Small intestine (tissue), 7 donors: ENCODE measurements at regions not wholly inside any gene's neighbourhood (a gene's known extent, or its start where the extent isn't known, plus 50 kb on each side); places are given as distances from the start of the nearest gene placed in this dataset.
A peak's percentile ranks its signal among the peaks of the same experiment; 100 is the strongest.

Experiments
- DNase-seq, 2 donors: peaks; one replicate each; pipeline versions ENCODE4 v3.0.0 to v3.0.0-alpha.2; 2013
- FAIRE-seq: peaks from 2 replicates; lab custom pipeline; 2012; peaks lifted over from hg19 to GRCh38; lab: Jason Lieb, UNC
- H3K27ac ChIP-seq, 3 donors: one replicate each; pipeline ENCODE4 v1.5.1; 2013; ENCODE audit warnings: low read length in 2 of 3, mild to moderate bottlenecking in 2 of 3, control low read depth in 1 of 3, inconsistent platforms in 1 of 3, low read depth in 1 of 3, moderate library complexity in 1 of 3
- H3K27me3 ChIP-seq, 3 donors: one replicate each; pipeline ENCODE4 v1.6.1; 2013; ENCODE audit warnings: low read length in 3 of 3, inconsistent platforms in 1 of 3; ENCODE audit not compliant: control insufficient read depth in 3 of 3, insufficient read depth in 3 of 3
- H3K36me3 ChIP-seq, 3 donors: one replicate each; pipeline ENCODE4 v1.6.1; 2013; ENCODE audit warnings: low read length in 3 of 3, inconsistent platforms in 1 of 3, low read depth in 1 of 3, mild to moderate bottlenecking in 1 of 3, moderate library complexity in 1 of 3; ENCODE audit not compliant: control insufficient read depth in 3 of 3, insufficient read depth in 2 of 3
- H3K4me1 ChIP-seq, 3 donors: one replicate each; pipeline ENCODE4 v1.6.1; 2013; ENCODE audit warnings: low read length in 2 of 3, inconsistent platforms in 1 of 3, low read depth in 1 of 3, mild to moderate bottlenecking in 1 of 3, moderate library complexity in 1 of 3; ENCODE audit not compliant: control insufficient read depth in 3 of 3, insufficient read depth in 2 of 3
- H3K4me3 ChIP-seq, 3 donors: one replicate each; pipeline ENCODE4 v1.5.1; 2013; ENCODE audit warnings: low read length in 3 of 3, control low read depth in 1 of 3, inconsistent platforms in 1 of 3, low read depth in 1 of 3, mild to moderate bottlenecking in 1 of 3, moderate library complexity in 1 of 3
- H3K9me3 ChIP-seq, 2 donors: one replicate each; pipeline ENCODE4 v1.6.1; 2013; ENCODE audit warnings: low read depth in 1 of 2, low read length in 1 of 2; ENCODE audit not compliant: control insufficient read depth in 2 of 2, insufficient read depth in 1 of 2
- WGBS, 3 donors: extraction: QIAGEN DNeasy Blood & Tissue Kit; methylation state at CpG; one replicate each; pipeline ENCODE4 v1.1.7; 2013; 5-methylcytosine and 5-hydroxymethylcytosine counted together
- donor health status: healthy with polysubstance abuse.
- donor health status: control.
- donor health status: control.
- donor health status: Bipolar disorder and iron deficiency.
- donor health status: healthy.

- DNase-seq, result no peak
Observed at GRCh38 chr10:4303045-4303444, 518.0 kb upstream of the KLF6 start.

GRCh38 chr10:4301291-4302045 is 516.5 kb upstream of the KLF6 start:
- Histone ChIP-seq H3K4me3 (no peak overlapping the region), H3K4me1 (no peaks in the 10 kb centered on the region), H3K27me3 (no peaks in the 10 kb centered on the region), H3K27ac (no peak overlapping the region), H3K36me3 (no peaks in the 10 kb centered on the region), H3K9me3 (no peaks in the 10 kb centered on the region)
- DNase-seq (no peak), FAIRE-seq (no peak)
- WGBS, 3 donors, result 51 to 61% (median 61%) methylated on average over 6 of the region's 6 CpGs

More at GRCh38 chr10:4303045-4303444, 518.0 kb upstream of the KLF6 start:
- no peaks in the 10 kb centered on the region for H3K36me3 ChIP-seq
- H3K27ac ChIP-seq, result no peak overlapping the region
- H3K4me3 ChIP-seq, result no peak overlapping the region
- WGBS, 3 donors, result 82 to 89% (median 83%) methylated on average over 5 of the region's 5 CpGs
- no peak for FAIRE-seq
- H3K4me1 ChIP-seq, result no peaks in the 10 kb centered on the region
- H3K9me3 ChIP-seq, result no peaks in the 10 kb centered on the region
- peaks cover 0 to 1% (median 0%) of the 10 kb centered on the region in 3 donors for H3K27me3 ChIP-seq

- Histone ChIP-seq H3K4me3 (no peak overlapping the region), H3K4me1 (no peaks in the 10 kb centered on the region), H3K27ac (no peak overlapping the region), H3K9me3 (no peaks in the 10 kb centered on the region), H3K36me3 (no peaks in the 10 kb centered on the region), H3K27me3 (no peaks in the 10 kb centered on the region)
- no peak for FAIRE-seq
- no peak for DNase-seq
- 95 to 97% (median 95%) methylated on average over 5 of the region's 5 CpGs for WGBS, 3 donors
Observed at GRCh38 chr10:4296161-4296560, 511.2 kb upstream of the KLF6 start.

GRCh38 chr10:4294996-4295792 is 510.2 kb upstream of the KLF6 start:
- no peak for DNase-seq
- FAIRE-seq, result no peak
- Histone ChIP-seq H3K27ac (no peak overlapping the region), H3K27me3 (no peaks in the 10 kb centered on the region), H3K4me1 (no peaks in the 10 kb centered on the region), H3K36me3 (no peaks in the 10 kb centered on the region), H3K4me3 (no peak overlapping the region), H3K9me3 (no peaks in the 10 kb centered on the region)
- 89 to 93% (median 92%) methylated on average over 15 to 16 of the region's 16 CpGs for WGBS, 3 donors

- DNase-seq, result no peak
- WGBS, 3 donors, result 82 to 86% (median 83%) methylated on average over 5 of the region's 5 CpGs
Observed at GRCh38 chr10:4294271-4294670, 509.3 kb upstream of the KLF6 start.

GRCh38 chr10:4291990-4292389 is 507.0 kb upstream of the KLF6 start:
- FAIRE-seq (no peak), DNase-seq (no peak)
- Histone ChIP-seq H3K4me1 (no peaks in the 10 kb centered on the region), H3K27ac (no peak overlapping the region), H3K9me3 (no peaks in the 10 kb centered on the region), H3K27me3 (peaks cover 0 to 2% (median 0%) of the 10 kb centered on the region in 3 donors), H3K36me3 (no peaks in the 10 kb centered on the region), H3K4me3 (no peak overlapping the region)
- WGBS, 3 donors, result 72 to 93% (median 84%) methylated on average over 6 of the region's 6 CpGs

More at GRCh38 chr10:4294271-4294670, 509.3 kb upstream of the KLF6 start:
- Histone ChIP-seq H3K27me3 (no peaks in the 10 kb centered on the region), H3K27ac (no peak overlapping the region), H3K4me1 (no peaks in the 10 kb centered on the region), H3K4me3 (no peak overlapping the region), H3K9me3 (no peaks in the 10 kb centered on the region), H3K36me3 (no peaks in the 10 kb centered on the region)
- FAIRE-seq, result no peak

- Histone ChIP-seq H3K36me3 (no peaks in the 10 kb centered on the region), H3K4me1 (peaks cover 0 to 7% (median 0%) of the 10 kb centered on the region in 3 donors), H3K27ac (peak overlapping the region in 1 of 3 donors; percentile 42), H3K9me3 (no peaks in the 10 kb centered on the region), H3K27me3 (peaks cover 0 to 5% (median 0%) of the 10 kb centered on the region in 3 donors), H3K4me3 (no peak overlapping the region)
- FAIRE-seq (no peak), DNase-seq (no peak)
- WGBS, 3 donors, result 66 to 75% (median 73%) methylated on average over 6 of the region's 6 CpGs
Observed at GRCh38 chr10:4285121-4285520, 500.1 kb upstream of the KLF6 start.

- H3K36me3 ChIP-seq, result no peaks in the 10 kb centered on the region
- H3K4me1 ChIP-seq, result peaks cover 0 to 7% (median 0%) of the 10 kb centered on the region in 3 donors
- peak overlapping the region in 1 of 3 donors; percentile 83 for H3K27ac ChIP-seq
- FAIRE-seq (no peak), DNase-seq (no peak)
- no peaks in the 10 kb centered on the region for H3K9me3 ChIP-seq
- peaks cover 0 to 5% (median 0%) of the 10 kb centered on the region in 3 donors for H3K27me3 ChIP-seq
- H3K4me3 ChIP-seq, result no peak overlapping the region
- 39 to 43% (median 41%) methylated on average over 7 of the region's 7 CpGs for WGBS, 3 donors
Observed at GRCh38 chr10:4283846-4284610, 499.0 kb upstream of the KLF6 start.
